Skin of body (tissue), 1 donor: ENCODE measurements at regions not wholly inside any gene's neighbourhood (a gene's known extent, or its start where the extent isn't known, plus 50 kb on each side); places are given as distances from the start of the nearest gene placed in this dataset.

Experiments
- DNase-seq: peaks from one replicate; lab custom pipeline; 2025; lab: John Stamatoyannopoulos, UW

GRCh38 chr3:72345237-72345878 lies 502.9 kb downstream of the SHQ1 start:
- no peak for DNase-seq

- DNase-seq, result no peak
These were observed 503.6 kb downstream of the SHQ1 start for GRCh38 chr3:72344647-72345046.

DNA sequence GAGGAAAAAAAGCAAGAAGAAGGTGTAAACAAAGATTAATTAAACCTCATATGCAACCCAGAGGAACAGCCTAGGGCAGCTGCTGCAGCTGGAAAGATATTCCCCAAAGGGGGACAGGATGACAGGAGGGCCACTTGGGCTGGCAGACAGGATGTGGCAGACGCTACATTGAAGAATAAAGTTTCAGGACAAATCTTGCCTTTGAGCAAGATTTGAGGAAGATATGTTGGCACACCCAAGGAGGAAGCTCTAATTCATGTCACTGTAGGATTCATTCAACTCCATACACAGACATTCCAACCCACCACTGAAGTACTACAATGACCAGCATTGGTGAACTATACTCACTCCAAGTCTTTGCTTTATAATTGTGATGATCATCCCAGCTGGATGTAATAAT lies 504.0 kb downstream of the SHQ1 start:
- no peak for DNase-seq

GRCh38 chr3:72343078-72343477 lies 505.2 kb downstream of the SHQ1 start:
- no peak for DNase-seq

GRCh38 chr3:72342450-72342849 lies 505.8 kb downstream of the SHQ1 start:
- no peak for DNase-seq

DNA sequence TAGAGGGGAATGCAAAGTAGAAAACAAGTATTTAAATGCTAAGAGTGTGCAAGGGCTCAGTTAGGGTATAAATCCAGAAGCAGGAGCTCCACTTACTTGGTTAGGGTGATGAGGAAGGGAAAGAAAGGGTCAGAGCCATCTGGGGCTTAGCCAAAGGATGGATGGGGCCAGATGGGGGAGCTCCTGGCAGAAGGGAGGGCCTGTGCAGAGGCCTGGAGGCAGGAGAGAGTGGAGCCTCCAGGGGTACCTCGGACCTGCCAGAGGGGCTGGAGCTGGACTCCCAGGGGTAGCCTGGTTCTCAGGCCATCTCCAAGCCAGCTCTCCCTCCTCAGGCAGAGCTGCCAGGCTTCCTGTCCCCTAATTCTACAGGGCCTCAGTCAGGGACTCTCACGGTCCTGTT lies 506.3 kb downstream of the SHQ1 start:
- no peak for DNase-seq

DNA sequence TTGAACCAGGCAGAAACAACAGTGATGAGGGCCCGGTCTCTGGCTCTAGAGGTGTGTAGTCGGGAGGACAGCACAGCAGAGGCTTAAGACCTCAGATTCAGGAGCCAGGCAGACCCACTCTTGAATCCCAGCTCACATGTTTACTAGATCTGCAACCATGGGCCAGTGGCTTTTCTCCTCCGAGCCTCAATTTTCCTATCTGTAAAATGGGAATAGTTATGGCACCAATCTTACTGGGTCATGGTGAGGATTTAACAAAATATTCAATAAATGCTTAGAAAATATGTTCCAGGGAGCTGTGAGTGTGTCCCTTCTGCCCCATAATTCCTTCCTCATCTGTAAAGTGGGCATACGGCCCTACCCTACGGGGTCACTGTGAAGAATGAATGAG lies 506.9 kb downstream of the SHQ1 start:
- DNase-seq, result no peak

DNA sequence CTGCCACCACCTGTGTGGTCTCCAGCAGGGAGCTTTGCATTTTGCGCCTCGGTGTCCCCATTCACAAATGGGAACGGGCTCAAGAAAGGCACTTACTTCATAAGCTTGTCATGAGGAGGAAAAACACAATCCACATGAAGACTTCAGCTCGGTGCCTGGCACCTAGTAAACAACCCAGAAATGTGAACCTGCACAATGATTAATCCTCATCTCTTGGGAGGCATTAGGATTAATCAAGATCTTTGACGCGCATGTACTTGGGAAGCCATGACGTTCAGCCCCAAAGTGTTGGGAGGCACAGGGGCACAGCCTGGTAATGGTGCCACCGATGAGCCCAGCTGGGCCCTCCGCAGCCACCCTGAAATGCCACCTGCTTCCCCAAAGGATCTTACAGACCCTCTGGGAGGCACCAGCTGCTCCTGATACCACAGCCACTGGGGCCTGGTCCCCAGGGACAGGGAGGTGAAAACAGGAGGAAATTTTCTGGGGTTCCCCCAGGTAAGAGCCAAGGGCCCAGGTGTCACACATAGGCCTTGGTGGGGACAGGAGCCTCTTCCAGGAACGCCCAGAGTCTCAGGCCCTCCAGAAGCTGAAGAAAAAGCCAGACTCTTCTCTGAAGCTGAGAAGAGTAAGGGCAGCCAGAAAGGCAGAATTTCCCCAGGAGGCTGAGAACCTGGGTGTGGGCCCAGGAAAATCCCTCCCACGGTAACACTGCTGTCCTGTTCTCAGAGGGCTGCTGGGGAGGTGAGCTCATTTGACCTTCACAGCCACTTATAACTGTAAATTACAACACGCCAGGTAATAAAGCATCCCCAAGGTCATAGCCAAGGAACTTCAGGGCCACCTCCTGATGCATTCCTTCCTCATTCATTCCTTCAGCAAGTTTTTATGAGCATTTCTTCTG lies 507.5 kb downstream of the SHQ1 start:
- DNase-seq, result peak; percentile 8

DNA sequence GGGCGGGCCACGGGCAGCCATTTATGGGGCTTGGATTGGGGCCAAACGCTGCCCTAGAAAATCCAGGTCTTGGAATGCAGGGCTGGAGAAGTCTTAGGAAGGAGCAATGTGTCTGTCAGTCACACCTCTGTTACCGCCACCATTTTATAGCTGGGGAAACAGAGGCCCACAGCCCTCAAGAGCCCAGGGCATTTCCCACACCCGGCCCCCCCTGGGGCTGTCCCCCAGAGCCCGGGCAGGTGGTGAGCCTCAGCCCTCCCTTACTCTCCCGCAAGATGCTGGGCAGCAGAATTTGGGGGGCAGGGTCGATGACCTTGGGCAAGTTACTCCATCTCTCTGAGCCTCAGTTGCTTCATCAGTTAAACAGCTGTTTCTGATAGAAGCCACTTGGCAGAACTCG lies 508.2 kb downstream of the SHQ1 start:
- no peak for DNase-seq

- no peak for DNase-seq
These were observed 508.6 kb downstream of the SHQ1 start for GRCh38 chr3:72339670-72340030.

GRCh38 chr3:72338942-72339669 lies 509.1 kb downstream of the SHQ1 start:
- no peak for DNase-seq

DNA sequence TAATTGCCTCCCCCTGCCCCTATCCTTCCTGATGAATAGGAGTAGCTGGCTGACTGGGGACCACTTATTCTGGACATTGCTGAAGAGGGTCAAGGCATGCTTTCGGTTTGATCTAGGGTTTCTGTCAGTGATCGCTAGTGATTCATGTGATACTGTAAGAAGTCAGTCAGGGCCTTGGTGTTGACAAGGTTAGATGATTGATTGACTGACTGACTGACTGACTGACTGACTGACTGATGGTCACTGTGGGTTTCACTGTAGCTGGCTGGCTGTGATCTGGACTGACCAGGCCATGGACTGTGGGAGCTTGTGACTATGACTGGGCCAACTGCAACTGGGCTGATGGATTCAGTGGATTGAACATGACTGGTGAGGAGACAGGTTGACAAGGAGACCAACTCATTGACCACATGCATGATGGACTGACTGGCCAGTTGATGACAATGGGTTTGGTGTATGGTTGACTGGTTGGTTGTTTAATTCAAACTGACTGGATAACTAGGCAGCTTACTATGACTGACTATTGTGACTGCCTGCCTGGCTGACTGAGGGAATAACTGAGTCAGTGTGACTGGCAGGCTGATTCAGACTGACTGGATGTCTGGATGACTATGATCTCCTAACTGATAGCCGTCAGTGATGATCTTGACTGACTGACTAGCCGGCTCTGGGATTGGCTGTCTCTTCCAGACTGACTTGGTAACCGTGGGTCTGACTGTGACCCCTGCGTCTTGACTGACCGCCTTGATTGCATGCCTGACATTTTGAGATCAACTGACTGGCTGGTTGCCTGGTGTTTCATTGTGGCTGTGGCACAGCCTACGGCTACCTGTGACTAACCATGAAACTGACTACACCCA lies 509.9 kb downstream of the SHQ1 start:
- no peak for DNase-seq

DNA sequence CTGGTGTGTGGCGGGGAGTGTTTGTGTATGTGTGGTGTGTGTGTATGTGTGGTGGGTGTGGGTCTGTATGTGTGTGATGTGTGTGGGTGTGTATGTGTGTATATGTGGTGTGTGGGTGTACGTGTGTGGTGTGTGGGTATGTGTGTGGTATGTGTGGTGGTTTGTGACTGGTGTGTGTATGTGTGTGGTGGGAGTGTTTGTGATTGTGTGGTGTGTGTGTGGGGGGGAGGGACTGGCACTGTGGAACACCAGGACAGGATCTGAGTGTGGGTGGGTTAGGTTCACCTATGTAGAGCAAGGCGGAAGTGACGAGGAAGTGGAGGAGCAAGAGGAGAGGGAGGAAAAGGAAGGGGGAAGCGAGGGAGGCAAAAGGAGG lies 510.8 kb downstream of the SHQ1 start:
- DNase-seq, result no peak

- DNase-seq, result peak; percentile 89
These were observed 511.3 kb downstream of the SHQ1 start for GRCh38 chr3:72336821-72337479.

GRCh38 chr3:72336114-72336651 lies 512.1 kb downstream of the SHQ1 start:
- DNase-seq, result no peak

DNA sequence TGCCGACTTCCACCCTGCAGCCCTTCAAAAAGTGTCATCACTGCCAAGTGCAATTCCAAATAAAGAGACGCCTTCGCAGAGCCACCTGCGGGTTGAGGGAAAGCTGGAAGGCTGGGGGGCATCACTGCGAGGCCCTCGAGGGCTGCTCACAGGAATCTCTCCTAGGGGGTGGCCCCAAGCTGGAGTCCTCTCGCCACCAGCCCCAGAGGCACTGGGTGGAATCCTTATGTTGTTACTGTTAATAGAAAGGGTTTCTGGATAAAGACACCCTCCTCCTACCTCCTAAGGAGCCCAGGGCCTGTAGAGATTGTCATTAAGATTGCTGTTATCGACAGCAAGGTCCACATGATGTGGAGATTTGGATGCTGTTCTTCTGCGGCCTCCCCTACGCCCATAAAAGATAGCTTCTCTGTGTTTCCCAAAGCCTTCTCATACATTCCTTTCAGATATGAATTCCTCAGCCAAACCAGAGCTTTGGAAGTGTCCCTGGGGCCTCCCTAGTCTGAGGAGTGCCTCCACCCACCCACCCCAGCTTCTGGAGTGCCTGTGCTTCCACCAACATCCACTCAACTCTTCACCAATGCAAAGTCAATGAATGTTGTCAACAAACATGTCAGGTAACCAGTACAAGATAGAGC lies 512.7 kb downstream of the SHQ1 start:
- peak; percentile 13 for DNase-seq

GRCh38 chr3:72334681-72335457 lies 513.4 kb downstream of the SHQ1 start:
- no peak for DNase-seq

DNA sequence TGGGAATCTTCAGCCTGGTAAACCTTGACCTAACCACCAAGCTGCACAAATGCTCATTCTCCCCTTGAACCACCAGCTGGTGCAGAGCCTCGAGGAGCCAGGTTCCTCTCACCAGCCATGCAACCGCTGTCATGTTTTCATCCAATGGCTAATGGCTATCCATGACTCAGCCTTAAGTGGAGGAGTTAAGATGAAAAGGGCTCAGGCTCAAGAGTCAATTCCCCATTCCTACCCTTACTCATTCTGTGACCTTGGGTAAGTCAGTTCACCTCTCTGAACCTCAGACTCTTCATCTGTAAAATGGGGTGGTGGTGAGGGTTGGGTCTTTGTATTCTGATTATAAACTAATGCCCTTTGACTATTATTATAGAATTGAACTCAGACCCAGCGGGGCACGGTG lies 515.6 kb downstream of the SHQ1 start:
- no peak for DNase-seq

DNA sequence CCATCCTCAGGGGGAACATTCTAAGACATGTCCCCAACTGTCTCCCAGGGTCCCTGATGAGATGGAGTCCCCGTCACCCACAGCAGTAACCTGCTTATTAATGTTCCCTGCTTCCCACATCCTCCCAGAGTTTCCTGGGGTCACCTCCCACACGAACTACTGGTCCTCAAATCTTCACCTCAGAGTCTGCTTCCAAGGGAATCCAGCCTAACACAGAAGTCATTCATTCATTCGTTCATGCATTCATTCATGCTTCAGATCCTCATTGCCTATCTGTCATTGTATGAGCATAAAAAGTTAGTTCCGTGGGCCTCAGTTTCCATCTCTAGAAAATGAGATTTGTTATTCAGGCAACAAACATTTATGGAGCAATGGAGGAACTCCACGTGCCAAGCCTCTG lies 516.2 kb downstream of the SHQ1 start:
- DNase-seq, result no peak
